NB4 (cell line): ENCODE measurements at regions not wholly inside any gene's neighbourhood (a gene's known extent, or its start where the extent isn't known, plus 50 kb on each side); places are given as distances from the start of the nearest gene placed in this dataset.
A peak's percentile ranks its signal among the peaks of the same experiment; 100 is the strongest.

Experiments used
- DNase-seq: peaks from one replicate; pipeline ENCODE4 v3.0.0; 2010; ENCODE audit warnings: low read depth
- H3K4me3 ChIP-seq: one replicate; pipeline ENCODE4 v1.5.1; 2011; ENCODE audit warnings: mild to moderate bottlenecking, low read depth, low read length, moderate library complexity
- MYC ChIP-seq: IDR thresholded peaks from 2 replicates; pipeline ENCODE4 v1.6.1; 2011; ENCODE audit warnings: low read depth, low read length
- POLR2A ChIP-seq: IDR thresholded peaks from 2 replicates; pipeline ENCODE4 v1.6.1; 2011; ENCODE audit warnings: mild to moderate bottlenecking; ENCODE audit not compliant: insufficient read length; ENCODE audit errors: extremely low read depth
- TF ChIP-seq, protein P1 (sequence below): IDR thresholded peaks from one replicate; pipeline ENCODE4 v1.5.1; 2012; ENCODE audit warnings: low read depth, low read length
- TF ChIP-seq, protein P2 (sequence below): IDR thresholded peaks from 2 replicates; pipeline ENCODE4 v1.6.1; 2011; ENCODE audit warnings: low read depth, low read length

DNA sequence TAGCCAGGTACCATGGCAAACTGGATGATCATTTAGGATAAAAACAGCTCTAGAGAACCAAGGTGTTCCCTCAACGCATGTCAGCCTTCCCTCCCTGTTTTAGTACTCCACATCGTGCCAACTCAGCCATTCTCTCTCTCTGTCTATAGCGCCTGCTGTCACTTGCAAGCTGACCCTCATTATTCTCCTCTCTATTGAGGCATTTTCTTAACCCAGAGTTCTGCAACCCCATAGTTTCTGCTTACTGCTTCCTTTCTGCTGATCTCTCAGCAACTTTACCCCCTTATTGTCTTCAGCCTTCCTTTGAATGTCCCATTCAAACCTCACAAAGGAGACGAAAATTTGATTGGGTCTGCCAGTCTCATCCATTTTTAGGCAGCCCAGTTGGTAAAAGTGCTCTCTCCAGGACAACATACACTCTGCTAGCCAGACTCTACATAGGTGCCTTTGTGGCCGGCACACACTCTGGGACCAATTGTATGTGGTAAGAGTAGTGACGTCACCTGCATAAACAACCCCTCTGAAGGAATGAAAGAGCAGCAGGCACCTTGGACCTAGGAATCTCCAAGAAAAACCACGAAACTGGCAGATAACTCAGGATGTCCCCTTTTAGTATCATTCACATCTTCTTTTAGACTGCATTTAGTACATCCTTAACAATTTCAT lies 367.2 kb upstream of the KCNH7 start:
- H3K4me3 ChIP-seq: no peak overlapping the region
- TF ChIP-seq POLR2A (no peak), MYC (no peak)
- TF ChIP-seq, protein P1, sequence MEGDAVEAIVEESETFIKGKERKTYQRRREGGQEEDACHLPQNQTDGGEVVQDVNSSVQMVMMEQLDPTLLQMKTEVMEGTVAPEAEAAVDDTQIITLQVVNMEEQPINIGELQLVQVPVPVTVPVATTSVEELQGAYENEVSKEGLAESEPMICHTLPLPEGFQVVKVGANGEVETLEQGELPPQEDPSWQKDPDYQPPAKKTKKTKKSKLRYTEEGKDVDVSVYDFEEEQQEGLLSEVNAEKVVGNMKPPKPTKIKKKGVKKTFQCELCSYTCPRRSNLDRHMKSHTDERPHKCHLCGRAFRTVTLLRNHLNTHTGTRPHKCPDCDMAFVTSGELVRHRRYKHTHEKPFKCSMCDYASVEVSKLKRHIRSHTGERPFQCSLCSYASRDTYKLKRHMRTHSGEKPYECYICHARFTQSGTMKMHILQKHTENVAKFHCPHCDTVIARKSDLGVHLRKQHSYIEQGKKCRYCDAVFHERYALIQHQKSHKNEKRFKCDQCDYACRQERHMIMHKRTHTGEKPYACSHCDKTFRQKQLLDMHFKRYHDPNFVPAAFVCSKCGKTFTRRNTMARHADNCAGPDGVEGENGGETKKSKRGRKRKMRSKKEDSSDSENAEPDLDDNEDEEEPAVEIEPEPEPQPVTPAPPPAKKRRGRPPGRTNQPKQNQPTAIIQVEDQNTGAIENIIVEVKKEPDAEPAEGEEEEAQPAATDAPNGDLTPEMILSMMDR: no peak
- TF ChIP-seq, protein P2, sequence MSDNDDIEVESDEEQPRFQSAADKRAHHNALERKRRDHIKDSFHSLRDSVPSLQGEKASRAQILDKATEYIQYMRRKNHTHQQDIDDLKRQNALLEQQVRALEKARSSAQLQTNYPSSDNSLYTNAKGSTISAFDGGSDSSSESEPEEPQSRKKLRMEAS: no peak
- no peak for DNase-seq

DNA sequence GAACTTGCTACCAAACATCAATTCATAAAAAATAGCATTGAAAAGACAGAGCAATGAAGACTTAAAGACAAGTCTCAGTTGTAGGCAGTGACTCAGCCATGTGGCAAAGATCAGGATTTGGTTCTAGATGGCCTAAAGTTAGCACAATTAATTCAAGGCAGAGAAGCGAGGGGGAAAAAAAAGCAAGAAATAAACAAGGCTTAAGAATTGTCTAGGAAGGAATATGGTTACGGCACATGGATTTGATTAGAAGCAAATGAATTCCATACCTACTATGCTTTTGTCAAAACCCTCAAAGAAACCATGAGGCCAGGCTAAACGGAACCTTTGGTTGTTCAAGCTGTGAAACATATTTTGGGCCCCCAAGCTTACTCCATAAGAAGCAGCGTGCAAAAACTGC lies 362.2 kb upstream of the KCNH7 start:
- TF ChIP-seq, protein P1: no peak
- TF ChIP-seq POLR2A (no peak), MYC (no peak)
- TF ChIP-seq, protein P2: no peak
- no peak for DNase-seq

DNA sequence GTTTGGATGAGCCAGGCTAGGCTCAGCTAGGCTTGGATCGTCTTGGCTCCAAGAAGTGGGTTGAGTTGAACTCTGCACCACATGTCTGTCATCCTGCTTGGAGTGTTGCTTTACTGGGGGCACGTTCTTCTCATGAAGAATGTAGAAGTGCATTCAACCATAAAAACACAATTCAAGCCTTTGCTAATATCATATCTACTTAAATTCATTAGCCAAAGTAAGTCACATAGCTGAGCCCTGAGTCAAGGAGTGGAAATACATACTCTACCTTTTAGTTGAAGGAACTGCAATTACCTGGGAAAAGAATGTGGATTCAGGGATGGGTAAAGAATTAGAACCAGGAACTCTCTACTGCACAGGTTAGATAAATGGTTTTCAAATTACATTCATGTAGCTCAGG lies 360.4 kb upstream of the KCNH7 start:
- TF ChIP-seq POLR2A (no peak), MYC (no peak)
- TF ChIP-seq, protein P1: no peak
- TF ChIP-seq, protein P2: no peak
- no peak overlapping the region for H3K4me3 ChIP-seq
- DNase-seq: no peak

More for the DNA sequence above, 362.2 kb upstream of the KCNH7 start:
- no peak overlapping the region for H3K4me3 ChIP-seq

DNA sequence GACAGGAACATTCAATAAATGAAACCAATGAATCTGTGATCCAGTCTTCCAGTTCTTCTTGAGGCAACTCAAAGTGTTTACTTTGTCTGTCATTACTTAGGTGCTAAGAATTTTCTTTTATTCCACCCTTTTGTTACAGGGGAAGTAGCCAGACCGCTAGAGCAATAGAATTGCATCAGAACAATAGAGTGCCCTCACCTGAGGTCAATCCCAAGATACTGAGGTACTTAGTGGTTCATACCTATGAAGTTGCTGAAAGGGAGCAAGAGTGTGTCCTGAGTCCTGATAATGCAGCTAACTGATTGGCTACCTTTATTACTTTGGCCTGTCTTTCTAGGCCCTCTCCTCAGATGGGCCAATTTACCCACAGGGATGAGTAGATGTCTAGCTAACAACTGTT lies 359.4 kb upstream of the KCNH7 start:
- DNase-seq: no peak
- no peak for TF ChIP-seq POLR2A
- TF ChIP-seq, protein P1: no peak
- no peak for TF ChIP-seq MYC
- TF ChIP-seq, protein P2: no peak

DNA sequence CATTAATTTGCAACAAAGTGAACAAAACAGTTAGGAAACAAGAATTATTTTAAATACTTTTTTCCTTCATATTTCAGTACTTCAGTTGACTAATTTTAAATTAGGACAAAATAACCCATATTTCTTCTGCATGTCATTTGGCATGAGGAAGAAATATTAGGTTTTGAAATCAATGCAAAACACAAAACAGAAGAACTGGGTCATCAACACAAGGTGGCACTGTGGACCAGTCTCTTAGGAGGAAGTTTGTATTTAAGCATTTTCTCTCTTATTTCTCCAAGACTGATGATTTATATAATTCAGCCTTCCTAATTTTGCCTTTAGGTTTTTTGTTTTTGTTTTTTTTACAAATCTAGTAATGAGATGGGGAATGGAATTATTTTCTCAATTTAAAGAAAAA lies 352.8 kb upstream of the KCNH7 start:
- no peak for TF ChIP-seq MYC
- TF ChIP-seq, protein P2: no peak
- TF ChIP-seq POLR2A: no peak
- TF ChIP-seq, protein P1: peak; percentile 33
- peak; percentile 66 for DNase-seq
- H3K4me3 ChIP-seq: no peak overlapping the region

More for the DNA sequence above, 359.4 kb upstream of the KCNH7 start:
- no peak overlapping the region for H3K4me3 ChIP-seq
